Smooth muscle cell (in vitro differentiated cells): ENCODE measurements at regions not wholly inside any gene's neighbourhood (a gene's known extent, or its start where the extent isn't known, plus 50 kb on each side); places are given as distances from the start of the nearest gene placed in this dataset.

Source experiments
- DNase-seq: peaks from one replicate; lab custom pipeline; 2025; ENCODE audit not compliant: unreplicated experiment; lab: John Stamatoyannopoulos, UW
- H2AFZ ChIP-seq: fragments of 200-600 bp; sonication (generic); 2 replicates; pipeline ENCODE4 v1.6.0; 2016; ENCODE audit warnings: antibody characterized with exemption, low read depth, mild to moderate bottlenecking
- H3F3A ChIP-seq: fragments of 200-600 bp; sonication (generic); 2 replicates; pipeline ENCODE4 v1.6.0; 2017; ENCODE audit warnings: antibody characterized with exemption, low read depth
- H3K27ac ChIP-seq: fragments of 200-600 bp; sonication (generic); 2 replicates; pipeline ENCODE4 v1.5.1; 2016; ENCODE audit warnings: low read depth, mild to moderate bottlenecking
- H3K27me3 ChIP-seq: fragments of 200-600 bp; sonication (generic); 2 replicates; pipeline ENCODE4 v1.6.1; 2016; ENCODE audit warnings: low read depth, mild to moderate bottlenecking
- H3K36me3 ChIP-seq: fragments of 200-600 bp; sonication (generic); 2 replicates; pipeline ENCODE4 v1.5.1; 2016; ENCODE audit warnings: low read depth
- H3K4me1 ChIP-seq: fragments of 200-600 bp; sonication (generic); 2 replicates; pipeline ENCODE4 v1.5.1; 2016; ENCODE audit warnings: low read depth
- H3K4me2 ChIP-seq: fragments of 200-600 bp; sonication (generic); 2 replicates; pipeline ENCODE4 v1.6.0; 2016; ENCODE audit warnings: mild to moderate bottlenecking
- H3K4me3 ChIP-seq: fragments of 200-600 bp; sonication (generic); 2 replicates; pipeline ENCODE4 v1.5.1; 2016; ENCODE audit warnings: mild to moderate bottlenecking
- H3K79me2 ChIP-seq: fragments of 200-600 bp; sonication (generic); 2 replicates; pipeline ENCODE4 v1.6.0; 2016; ENCODE audit warnings: low read depth, mild to moderate bottlenecking
- H3K9ac ChIP-seq: fragments of 200-600 bp; sonication (generic); 2 replicates; pipeline ENCODE4 v1.6.0; 2016; ENCODE audit warnings: low read depth
- H3K9me3 ChIP-seq: fragments of 200-600 bp; sonication (generic); replicated peaks from 2 replicates; pipeline ENCODE4 v1.5.1; 2016; ENCODE audit warnings: low read depth
- H4K20me1 ChIP-seq: fragments of 200-600 bp; sonication (generic); 2 replicates; pipeline ENCODE4 v1.6.0; 2016; ENCODE audit warnings: low read depth
- WGBS: methylation state at CpG from one replicate; pipeline ENCODE4 v1.1.7; 2016; ENCODE audit warnings: low lambda C conversion rate; 5-methylcytosine and 5-hydroxymethylcytosine counted together
- TF ChIP-seq, protein P1 (sequence below): fragments of 200-600 bp; sonication (generic); IDR thresholded peaks from 2 replicates; pipeline ENCODE4 v1.5.1; 2017; ENCODE audit warnings: borderline replicate concordance, mild to moderate bottlenecking, antibody characterized with exemption; ENCODE audit not compliant: insufficient read depth, poor library complexity, severe bottlenecking

DNA sequence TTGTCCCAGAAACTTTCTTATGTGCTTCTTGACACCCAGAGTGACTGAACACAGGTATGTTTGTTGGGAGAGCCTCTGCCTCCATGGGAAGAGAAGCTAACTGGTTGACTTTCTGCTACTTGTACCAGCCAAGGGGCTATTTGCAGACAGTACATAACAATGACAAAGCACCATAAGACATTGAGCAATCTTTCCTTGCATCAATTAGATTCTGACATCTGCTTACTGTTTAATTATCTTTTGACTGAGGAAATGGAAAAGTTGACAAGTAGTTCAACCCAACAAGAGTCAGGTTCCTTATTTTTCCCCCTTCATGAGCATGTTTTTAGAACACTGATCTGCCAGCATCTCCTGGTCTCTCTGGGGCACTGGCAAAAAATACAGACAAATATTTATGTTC lies 157.7 kb downstream of the RPLP1 start:
- no peaks in the 10 kb centered on the region for H4K20me1 ChIP-seq
- no peaks in the 10 kb centered on the region for H3K4me1 ChIP-seq
- no peaks in the 10 kb centered on the region for H3K27me3 ChIP-seq
- TF ChIP-seq, protein P1, sequence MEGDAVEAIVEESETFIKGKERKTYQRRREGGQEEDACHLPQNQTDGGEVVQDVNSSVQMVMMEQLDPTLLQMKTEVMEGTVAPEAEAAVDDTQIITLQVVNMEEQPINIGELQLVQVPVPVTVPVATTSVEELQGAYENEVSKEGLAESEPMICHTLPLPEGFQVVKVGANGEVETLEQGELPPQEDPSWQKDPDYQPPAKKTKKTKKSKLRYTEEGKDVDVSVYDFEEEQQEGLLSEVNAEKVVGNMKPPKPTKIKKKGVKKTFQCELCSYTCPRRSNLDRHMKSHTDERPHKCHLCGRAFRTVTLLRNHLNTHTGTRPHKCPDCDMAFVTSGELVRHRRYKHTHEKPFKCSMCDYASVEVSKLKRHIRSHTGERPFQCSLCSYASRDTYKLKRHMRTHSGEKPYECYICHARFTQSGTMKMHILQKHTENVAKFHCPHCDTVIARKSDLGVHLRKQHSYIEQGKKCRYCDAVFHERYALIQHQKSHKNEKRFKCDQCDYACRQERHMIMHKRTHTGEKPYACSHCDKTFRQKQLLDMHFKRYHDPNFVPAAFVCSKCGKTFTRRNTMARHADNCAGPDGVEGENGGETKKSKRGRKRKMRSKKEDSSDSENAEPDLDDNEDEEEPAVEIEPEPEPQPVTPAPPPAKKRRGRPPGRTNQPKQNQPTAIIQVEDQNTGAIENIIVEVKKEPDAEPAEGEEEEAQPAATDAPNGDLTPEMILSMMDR = no peak
- no peak overlapping the region for H3K9ac ChIP-seq
- H2AFZ ChIP-seq = no peak overlapping the region
- no peaks in the 10 kb centered on the region for H3K79me2 ChIP-seq
- no peak overlapping the region for H3K27ac ChIP-seq
- H3F3A ChIP-seq = no peaks in the 10 kb centered on the region
- no peak overlapping the region for H3K4me2 ChIP-seq
- H3K4me3 ChIP-seq = no peak overlapping the region
- no peak for DNase-seq
- H3K36me3 ChIP-seq = no peaks in the 10 kb centered on the region
- no peaks in the 10 kb centered on the region for H3K9me3 ChIP-seq

DNA sequence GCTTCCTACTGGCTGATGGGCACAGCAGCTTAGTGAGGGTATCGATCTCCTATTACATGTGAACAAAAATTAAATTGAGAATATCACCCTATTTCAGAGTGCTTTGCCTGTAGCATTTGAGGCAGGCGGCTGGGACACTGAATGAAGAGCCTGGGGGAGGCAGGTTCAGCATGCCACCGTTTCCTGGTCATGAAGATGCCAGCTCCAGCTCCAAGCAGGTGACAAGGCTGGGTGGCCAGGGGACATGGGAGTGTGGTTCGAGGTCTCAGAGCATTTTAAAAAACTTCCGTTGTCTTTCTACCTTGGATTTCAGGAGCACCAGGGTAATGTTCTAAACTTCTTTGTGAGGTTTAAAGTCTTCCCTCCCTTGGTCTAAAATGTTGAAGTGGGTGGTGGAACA lies 158.2 kb downstream of the RPLP1 start:
- Histone ChIP-seq H3K9me3 (no peaks in the 10 kb centered on the region), H3K4me3 (no peak overlapping the region), H3K4me1 (no peaks in the 10 kb centered on the region), H3K4me2 (no peak overlapping the region), H3K27ac (no peak overlapping the region), H3K36me3 (no peaks in the 10 kb centered on the region), H3K27me3 (no peaks in the 10 kb centered on the region), H3K79me2 (no peaks in the 10 kb centered on the region), H4K20me1 (no peaks in the 10 kb centered on the region), H3F3A (no peaks in the 10 kb centered on the region), H3K9ac (no peak overlapping the region), H2AFZ (no peak overlapping the region)
- TF ChIP-seq, protein P1 = no peak
- 93% methylated on average over 5 of the region's 5 CpGs for WGBS
- no peak for DNase-seq

DNA sequence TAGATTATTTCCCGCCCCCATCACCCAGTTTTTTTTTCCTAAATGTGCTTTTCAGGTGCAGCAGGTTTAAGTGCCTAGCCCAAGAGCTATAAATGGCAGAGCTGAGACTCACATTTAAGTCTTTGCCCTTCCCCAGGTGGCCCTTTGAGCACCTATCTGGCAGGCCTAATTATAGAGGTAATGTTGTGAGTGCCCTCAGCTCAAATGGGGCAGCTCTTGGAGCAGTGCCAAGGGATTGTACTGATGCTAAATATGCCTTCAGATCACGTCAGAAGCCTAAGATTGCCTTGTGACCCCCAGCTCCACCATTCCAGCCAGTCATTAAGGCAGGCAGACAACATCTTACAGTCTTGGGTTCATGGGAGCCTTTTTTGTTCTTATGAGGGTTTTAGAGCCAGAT lies 159.5 kb downstream of the RPLP1 start:
- Histone ChIP-seq H3K27me3 (no peaks in the 10 kb centered on the region), H3K4me1 (no peaks in the 10 kb centered on the region)
- DNase-seq = no peak

DNA sequence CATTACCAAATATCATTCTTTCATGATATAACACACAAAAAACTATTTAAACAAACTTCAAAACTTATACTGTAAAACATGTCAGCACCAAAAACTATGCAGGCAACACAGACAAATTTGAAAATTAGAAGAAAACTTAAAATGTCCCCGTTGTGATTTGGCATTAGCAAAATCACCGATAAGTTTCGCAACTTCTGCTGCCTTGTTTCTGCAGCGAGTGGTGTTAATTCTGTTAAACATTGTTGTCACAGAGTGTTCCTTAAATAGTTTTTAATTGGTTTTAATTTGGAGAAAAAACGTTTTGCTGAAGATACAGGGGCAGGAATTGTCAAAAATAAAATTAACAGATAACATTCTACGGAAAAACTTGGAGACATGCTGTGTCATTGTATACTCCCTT lies 160.6 kb downstream of the RPLP1 start:
- Histone ChIP-seq H4K20me1 (no peaks in the 10 kb centered on the region), H3K36me3 (no peaks in the 10 kb centered on the region), H2AFZ (no peak overlapping the region), H3K9ac (no peak overlapping the region), H3K4me2 (no peak overlapping the region), H3K27me3 (no peaks in the 10 kb centered on the region), H3K27ac (no peak overlapping the region), H3K4me1 (no peaks in the 10 kb centered on the region), H3K4me3 (no peak overlapping the region), H3F3A (no peaks in the 10 kb centered on the region), H3K9me3 (no peaks in the 10 kb centered on the region), H3K79me2 (no peaks in the 10 kb centered on the region)
- WGBS = 77% methylated on average over 6 of the region's 6 CpGs
- TF ChIP-seq, protein P1 = no peak
- no peak for DNase-seq

More for the DNA sequence above, 159.5 kb downstream of the RPLP1 start:
- no peaks in the 10 kb centered on the region for H3K36me3 ChIP-seq
- H2AFZ ChIP-seq = no peak overlapping the region
- H3F3A ChIP-seq = no peaks in the 10 kb centered on the region
- no peak overlapping the region for H3K9ac ChIP-seq
- H3K27ac ChIP-seq = no peak overlapping the region
- WGBS = 87% methylated on average over 2 of the region's 2 CpGs
- H3K79me2 ChIP-seq = no peaks in the 10 kb centered on the region
- no peaks in the 10 kb centered on the region for H4K20me1 ChIP-seq
- no peak overlapping the region for H3K4me2 ChIP-seq
- TF ChIP-seq, protein P1 = no peak
- no peak overlapping the region for H3K4me3 ChIP-seq
- no peaks in the 10 kb centered on the region for H3K9me3 ChIP-seq
